WTC11 (cell line): ENCODE measurements at regions not wholly inside any gene's neighbourhood (a gene's known extent, or its start where the extent isn't known, plus 50 kb on each side); places are given as distances from the start of the nearest gene placed in this dataset.

Experiments
- ATAC-seq: fragments of 200-7000 bp; cut with Tn5 transposase; 2 replicates; pipeline ENCODE4 v1.10.0; 2021; ENCODE audit warnings: mild to moderate bottlenecking, moderate library complexity
- CTCF ChIA-PET: fragments of 300-600 bp; sonication (Branson Sonifier 250); formaldehyde crosslinking; loops from one replicate; lab custom pipeline; 2021; ENCODE audit warnings: antibody characterized with exemption; lab: Charles Lee
- POLR2A ChIA-PET: fragments of 350-600 bp; sonication (Branson Sonifier 250); formaldehyde crosslinking; loops from one replicate; lab custom pipeline; 2021; ENCODE audit warnings: antibody characterized with exemption; lab: Charles Lee
- DNase-seq: peaks from one replicate; pipeline ENCODE4 v3.0.0; 2021; ENCODE audit warnings: low spot score
- H3K27ac Mint-ChIP-seq: 2 replicates; pipeline ENCODE4 v1.8.0; 2021; ENCODE audit warnings: mixed read lengths
- H3K27me3 Mint-ChIP-seq: 2 replicates; pipeline ENCODE4 v1.8.0; 2021; ENCODE audit warnings: low read depth, mild to moderate bottlenecking, moderate library complexity, mixed read lengths
- H3K36me3 Mint-ChIP-seq: 2 replicates; pipeline ENCODE4 v1.8.0; 2021; ENCODE audit warnings: mixed read lengths
- H3K4me1 Mint-ChIP-seq: 2 replicates; pipeline ENCODE4 v1.8.0; 2022; ENCODE audit warnings: mixed read lengths
- H3K4me3 Mint-ChIP-seq: 2 replicates; pipeline ENCODE4 v1.8.0; 2021; ENCODE audit warnings: mild to moderate bottlenecking, moderate library complexity, mixed read lengths
- H3K9me3 Mint-ChIP-seq: 2 replicates; pipeline ENCODE4 v1.8.0; 2021; ENCODE audit warnings: mixed read lengths
- ATF3 ChIP-seq: sonication (generic); formaldehyde crosslinking; conservative IDR thresholded peaks from 2 replicates; pipeline ENCODE4 v1.8.1; 2022; ENCODE audit warnings: mild to moderate bottlenecking, missing genetic modification reagents
- CDX4 ChIP-seq: fragments of 250-450 bp; sonication (Bioruptor Pico); IDR thresholded peaks from 2 replicates; pipeline ENCODE4 v1.9.0; 2021; ENCODE audit warnings: moderate library complexity, mild to moderate bottlenecking, inconsistent platforms, borderline replicate concordance
- E2F4 ChIP-seq: sonication (generic); formaldehyde crosslinking; IDR thresholded peaks from 2 replicates; pipeline ENCODE4 v1.8.1; 2022; ENCODE audit warnings: low read depth, mild to moderate bottlenecking, moderate library complexity, missing genetic modification reagents, borderline replicate concordance
- E2F5 ChIP-seq: sonication (generic); formaldehyde crosslinking; IDR thresholded peaks from 2 replicates; pipeline ENCODE4 v1.8.1; 2022; ENCODE audit warnings: mild to moderate bottlenecking, moderate library complexity, missing genetic modification reagents
- FOXP1 ChIP-seq: sonication (generic); formaldehyde crosslinking; IDR thresholded peaks from 2 replicates; pipeline ENCODE4 v1.8.0; 2022; ENCODE audit warnings: missing genetic modification reagents, mild to moderate bottlenecking, moderate library complexity, borderline replicate concordance
- GTF2I ChIP-seq: fragments of 250-450 bp; sonication (Bioruptor Pico); conservative IDR thresholded peaks from 2 replicates; pipeline ENCODE4 v1.4.0; 2021; ENCODE audit warnings: mild to moderate bottlenecking
- HMGA2 ChIP-seq: fragments of 250-450 bp; sonication (Bioruptor Pico); IDR thresholded peaks from 2 replicates; pipeline ENCODE4 v1.4.0; 2021; ENCODE audit warnings: mild to moderate bottlenecking, moderate library complexity
- IRF1 ChIP-seq: sonication (generic); formaldehyde crosslinking; IDR thresholded peaks from 2 replicates; pipeline ENCODE4 v1.8.0; 2023; ENCODE audit warnings: missing genetic modification reagents
- IRF2 ChIP-seq: sonication (generic); formaldehyde crosslinking; IDR thresholded peaks from 2 replicates; pipeline ENCODE4 v1.8.0; 2022; ENCODE audit warnings: low read depth, missing genetic modification reagents, borderline replicate concordance
- MAX ChIP-seq: sonication (generic); formaldehyde crosslinking; IDR thresholded peaks from 2 replicates; pipeline ENCODE4 v1.8.0; 2022; ENCODE audit warnings: mild to moderate bottlenecking, missing genetic modification reagents
- MXD4 ChIP-seq: fragments of 250-450 bp; sonication (Bioruptor Pico); IDR thresholded peaks from 2 replicates; pipeline ENCODE4 v1.8.0; 2021; ENCODE audit warnings: mild to moderate bottlenecking, moderate library complexity, borderline replicate concordance
- NFATC4 ChIP-seq: fragments of 250-450 bp; sonication (Bioruptor Pico); IDR thresholded peaks from 2 replicates; pipeline ENCODE4 v1.9.0; 2021; ENCODE audit warnings: mild to moderate bottlenecking
- NFE2L1 ChIP-seq: sonication (generic); formaldehyde crosslinking; IDR thresholded peaks from 2 replicates; pipeline ENCODE4 v1.8.1; 2023; ENCODE audit warnings: missing genetic modification reagents
- NFYB ChIP-seq: sonication (generic); formaldehyde crosslinking; conservative IDR thresholded peaks from 2 replicates; pipeline ENCODE4 v1.8.0; 2022; ENCODE audit warnings: low read depth, missing genetic modification reagents
- NR2C2 ChIP-seq: sonication (generic); formaldehyde crosslinking; IDR thresholded peaks from 2 replicates; pipeline ENCODE4 v1.8.0; 2022; ENCODE audit warnings: mild to moderate bottlenecking, missing genetic modification reagents
- NR3C1 ChIP-seq: sonication (generic); formaldehyde crosslinking; conservative IDR thresholded peaks from 2 replicates; pipeline ENCODE4 v1.8.1; 2023; ENCODE audit warnings: low read depth, mild to moderate bottlenecking, missing genetic modification reagents
- PRDM15 ChIP-seq: sonication (generic); formaldehyde crosslinking; IDR thresholded peaks from 2 replicates; pipeline ENCODE4 v1.8.0; 2022; ENCODE audit warnings: missing genetic modification reagents
- SMAD4 ChIP-seq: sonication (generic); formaldehyde crosslinking; IDR thresholded peaks from 2 replicates; pipeline ENCODE4 v1.8.0; 2022; ENCODE audit warnings: mild to moderate bottlenecking, missing genetic modification reagents
- SP1 ChIP-seq: sonication (generic); formaldehyde crosslinking; conservative IDR thresholded peaks from 2 replicates; pipeline ENCODE4 v1.8.1; 2022; ENCODE audit warnings: missing genetic modification reagents
- TCF7 ChIP-seq: sonication (generic); formaldehyde crosslinking; IDR thresholded peaks from 2 replicates; pipeline ENCODE4 v1.8.0; 2022; ENCODE audit warnings: mild to moderate bottlenecking, low read depth, missing genetic modification reagents, moderate library complexity
- TEAD1 ChIP-seq: sonication (generic); formaldehyde crosslinking; IDR thresholded peaks from 2 replicates; pipeline ENCODE4 v1.8.0; 2022; ENCODE audit warnings: mild to moderate bottlenecking, missing genetic modification reagents
- USF2 ChIP-seq: sonication (generic); formaldehyde crosslinking; IDR thresholded peaks from 2 replicates; pipeline ENCODE4 v1.8.1; 2023; ENCODE audit warnings: mild to moderate bottlenecking, missing genetic modification reagents, moderate library complexity
- ZMAT4 ChIP-seq: fragments of 250-450 bp; sonication (Bioruptor Pico); IDR thresholded peaks from 2 replicates; pipeline ENCODE4 v1.9.0; 2021; ENCODE audit warnings: mild to moderate bottlenecking
- ZNF138 ChIP-seq: sonication (generic); formaldehyde crosslinking; conservative IDR thresholded peaks from 2 replicates; pipeline ENCODE4 v1.8.1; 2022; ENCODE audit warnings: mild to moderate bottlenecking, moderate library complexity, missing genetic modification reagents
- ZNF232 ChIP-seq: sonication (generic); formaldehyde crosslinking; IDR thresholded peaks from 2 replicates; pipeline ENCODE4 v1.8.0; 2022; ENCODE audit warnings: mild to moderate bottlenecking, missing genetic modification reagents
- ZSCAN18 ChIP-seq: fragments of 250-450 bp; sonication (Bioruptor Pico); IDR thresholded peaks from 2 replicates; pipeline ENCODE4 v2.1.2; 2022; ENCODE audit warnings: mild to moderate bottlenecking, moderate library complexity

- no peak for TF ChIP-seq CDX4 (CRISPR knock-in tag)
- no peak for TF ChIP-seq FOXP1
- TF ChIP-seq HMGA2 (CRISPR knock-in tag), result no peak
- no peak for TF ChIP-seq GTF2I
- no peak for TF ChIP-seq IRF1 (CRISPR knock-in tag)
- TF ChIP-seq NR2C2, result no peak
- no peak for TF ChIP-seq USF2 (CRISPR knock-in tag)
- no peak for TF ChIP-seq NR3C1 (CRISPR knock-in tag)
- TF ChIP-seq MXD4 (CRISPR knock-in tag), result no peak
- TF ChIP-seq SP1 (CRISPR knock-in tag), result no peak
- TF ChIP-seq, all 79 proteins: peak for 0
Observed at GRCh38 chr16:6701096-6701495, 631.5 kb upstream of the RBFOX1 start (continued).

GRCh38 chr16:6698548-6698947, 634.1 kb upstream of the RBFOX1 start:
- Mint-ChIP-seq H3K4me1 (no peaks in the 10 kb centered on the region), H3K27me3 (peaks cover 16% of the 10 kb centered on the region), H3K27ac (no peak overlapping the region)
- DNase-seq, result no peak
- no peak for TF ChIP-seq SMAD4
- TF ChIP-seq NFATC4, result no peak
- no peak for TF ChIP-seq E2F5 (CRISPR knock-in tag)
- TF ChIP-seq ZNF232, result no peak
- no peak for TF ChIP-seq ZMAT4 (CRISPR knock-in tag)
- no peak for TF ChIP-seq NR3C1 (CRISPR knock-in tag)
- TF ChIP-seq, all 79 proteins: peak for 0
- peaks cover 58% of the 10 kb centered on the region for H3K9me3 Mint-ChIP-seq
- ChIA-PET CTCF (no interaction called here), POLR2A (no interaction called here)
- no peak for ATAC-seq
- H3K36me3 Mint-ChIP-seq, result peaks cover 65% of the 10 kb centered on the region
- H3K4me3 Mint-ChIP-seq, result no peak overlapping the region

- H3K36me3 Mint-ChIP-seq, result peaks cover 56% of the 10 kb centered on the region
- ChIA-PET CTCF (no interaction called here), POLR2A (no interaction called here)
- H3K27me3 Mint-ChIP-seq, result peaks cover 19% of the 10 kb centered on the region
- H3K4me1 Mint-ChIP-seq, result no peaks in the 10 kb centered on the region
- peaks cover 36% of the 10 kb centered on the region for H3K9me3 Mint-ChIP-seq
- no peak for ATAC-seq
- no peak overlapping the region for H3K4me3 Mint-ChIP-seq
- DNase-seq, result no peak
- no peak overlapping the region for H3K27ac Mint-ChIP-seq
- TF ChIP-seq NFE2L1 (CRISPR knock-in tag) (no peak), ZNF138 (CRISPR knock-in tag) (no peak), ATF3 (CRISPR knock-in tag) (no peak), TCF7 (no peak), MAX (CRISPR knock-in tag) (no peak), IRF2 (no peak), NFYB (CRISPR knock-in tag) (no peak), E2F4 (CRISPR knock-in tag) (no peak), TEAD1 (CRISPR knock-in tag) (no peak), PRDM15 (CRISPR knock-in tag) (no peak), ZSCAN18 (CRISPR knock-in tag) (no peak)
Observed at GRCh38 chr16:6695666-6696065, 637.0 kb upstream of the RBFOX1 start.
